ENCODE measurements at regions not wholly inside any gene's neighbourhood (a gene's known extent, or its start where the extent isn't known, plus 50 kb on each side); places are given as distances from the start of the nearest gene placed in this dataset.
A peak's percentile ranks its signal among the peaks of the same experiment; 100 is the strongest.

- DNase-seq: no peak
Measured at GRCh38 chr6:110537208-110538123, 61.1 kb upstream of the SLC22A16 start.

DNA sequence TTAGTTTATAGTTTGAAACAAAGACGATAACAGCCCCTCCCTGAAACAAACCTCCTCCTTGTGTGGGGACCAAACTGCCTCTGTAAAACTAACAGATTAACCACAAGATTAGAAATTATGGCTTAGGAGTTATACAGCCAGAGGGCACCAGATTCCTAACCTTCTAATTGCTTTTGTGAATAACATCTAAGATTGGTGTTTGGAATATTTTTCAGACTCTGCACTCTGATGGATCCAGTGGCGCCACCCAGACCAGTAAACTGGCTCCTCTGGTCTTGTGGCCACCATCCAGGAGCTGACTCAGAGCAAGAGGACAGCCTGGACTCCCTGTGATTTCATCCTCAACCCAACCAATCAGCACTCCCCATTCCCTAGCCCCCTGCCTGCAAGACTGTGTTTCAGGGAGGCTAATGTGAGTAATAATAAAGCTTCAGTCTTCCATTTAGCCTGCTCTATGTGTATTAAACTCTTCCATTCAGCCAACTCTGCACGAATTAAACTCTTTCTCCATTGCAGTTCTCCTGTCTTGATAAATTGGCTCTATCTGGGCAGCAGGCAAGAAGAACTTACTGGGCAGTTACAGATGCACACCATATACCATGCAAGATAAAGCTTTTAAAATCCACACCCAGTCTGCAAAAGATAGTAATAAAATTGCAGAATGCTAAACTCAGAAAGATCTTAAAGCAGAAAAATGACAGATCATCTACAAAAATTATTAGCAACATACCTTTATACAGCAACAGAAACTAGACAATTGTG, 58.5 kb upstream of the SLC22A16 start:
- DNase-seq: no peak

DNA sequence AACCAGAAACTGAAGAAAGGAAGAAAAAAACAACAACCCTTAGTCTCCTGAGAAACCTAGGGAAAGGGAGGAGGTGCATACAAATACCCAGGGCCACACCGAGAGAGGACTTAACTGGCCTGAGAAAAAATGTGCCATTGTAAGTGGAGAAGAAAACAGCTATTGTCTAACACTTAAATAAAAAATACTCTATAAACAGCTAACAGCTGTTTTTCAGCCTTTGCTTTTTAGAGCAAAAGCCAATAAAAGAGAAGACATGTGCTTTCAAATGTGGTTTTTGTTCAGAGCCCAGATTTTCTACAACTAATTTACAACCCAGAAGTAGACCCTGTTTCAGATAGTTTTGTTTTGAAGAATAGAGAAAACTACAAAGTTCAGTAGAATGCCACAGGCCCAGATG, 56.0 kb upstream of the SLC22A16 start:
- DNase-seq: no peak

GRCh38 chr6:110530671-110531070, 54.3 kb upstream of the SLC22A16 start:
- no peak for DNase-seq

GRCh38 chr6:110529907-110530306, 53.5 kb upstream of the SLC22A16 start:
- DNase-seq: no peak

GRCh38 chr6:110529355-110529754, 52.9 kb upstream of the SLC22A16 start:
- no peak for DNase-seq

- DNase-seq: no peak
Measured at GRCh38 chr6:110528930-110529325, 52.5 kb upstream of the SLC22A16 start.

GRCh38 chr6:110528101-110528929, 51.9 kb upstream of the SLC22A16 start:
- DNase-seq: peak; percentile 29

- no peak for DNase-seq
Measured at GRCh38 chr6:110527516-110527915, 51.1 kb upstream of the SLC22A16 start.

DNA sequence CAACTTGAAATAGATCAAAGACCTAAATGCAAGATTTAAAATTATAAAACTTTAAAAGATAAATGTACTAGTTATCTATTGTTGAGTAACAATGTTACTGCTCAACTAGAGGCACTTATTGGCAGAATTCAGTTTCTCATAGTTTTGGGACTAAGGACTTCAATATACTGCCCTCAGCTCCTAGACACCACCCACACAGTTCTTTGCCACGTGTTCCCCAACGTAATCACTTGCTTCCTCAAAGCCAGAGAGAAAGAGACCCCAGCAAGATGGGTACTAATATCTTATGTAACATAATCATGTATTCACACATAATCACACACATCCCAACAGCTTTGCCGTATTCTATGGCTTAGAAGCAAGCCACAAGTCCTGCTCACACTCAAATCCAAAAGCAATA, 50.3 kb upstream of the SLC22A16 start:
- no peak for DNase-seq
